CD14-positive monocyte (primary cell): ENCODE measurements at regions not wholly inside any gene's neighbourhood (a gene's known extent, or its start where the extent isn't known, plus 50 kb on each side); places are given as distances from the start of the nearest gene placed in this dataset.

Source experiments
- DNase-seq, 3 donors: peaks; one replicate each; pipeline ENCODE4 v3.0.0-alpha.2; 2011 to 2022
- H2AFZ ChIP-seq: 2 replicates; pipeline ENCODE4 v1.6.0; 2012; ENCODE audit warnings: mild to moderate bottlenecking, low read depth, low read length, inconsistent platforms; ENCODE audit not compliant: insufficient read depth, poor library complexity, severe bottlenecking
- H3K27ac ChIP-seq, 2 donors: 1 replicate in 1 of 2; 2 replicates in 1 of 2; pipeline ENCODE4 v1.5.1; 2012 to 2013; ENCODE audit warnings: low read length in 2 of 2, control low read depth in 1 of 2, inconsistent platforms in 1 of 2, low read depth in 1 of 2, mild to moderate bottlenecking in 1 of 2
- H3K27me3 ChIP-seq, 2 donors: one replicate each; pipeline versions ENCODE4 v1.6.0 to v1.6.1; 2011 to 2013; ENCODE audit warnings: low read length in 2 of 2; ENCODE audit not compliant: control insufficient read depth in 2 of 2, insufficient read depth in 2 of 2
- H3K36me3 ChIP-seq, 2 donors: replicated peaks in 1 of 2; 1 replicate in 1 of 2; 2 replicates in 1 of 2; pipeline versions ENCODE4 v1.5.1 to v1.6.1; 2012 to 2013; ENCODE audit warnings: low read length in 2 of 2, control low read depth in 1 of 2, inconsistent platforms in 1 of 2, mild to moderate bottlenecking in 1 of 2; ENCODE audit not compliant: insufficient read depth in 2 of 2, control insufficient read depth in 1 of 2
- H3K4me1 ChIP-seq, 2 donors: 1 replicate in 1 of 2; 2 replicates in 1 of 2; pipeline versions ENCODE4 v1.5.1 to v1.6.1; 2012 to 2013; ENCODE audit warnings: low read length in 2 of 2, control low read depth in 1 of 2, inconsistent platforms in 1 of 2, mild to moderate bottlenecking in 1 of 2, moderate library complexity in 1 of 2; ENCODE audit not compliant: insufficient read depth in 2 of 2, control insufficient read depth in 1 of 2
- H3K4me2 ChIP-seq: replicated peaks from 2 replicates; pipeline ENCODE3; 2012; ENCODE audit warnings: low read length, moderate library complexity, mild to moderate bottlenecking; ENCODE audit not compliant: poor library complexity, severe bottlenecking; ENCODE audit errors: extremely low read depth
- H3K4me3 ChIP-seq, 3 experiments: fragments of 200-600 bp in 1 of 3; sonication (generic) in 1 of 3; replicated peaks in 1 of 3; 1 replicate in 2 of 3; 2 replicates in 1 of 3; pipeline ENCODE4 v1.5.1; 2011 to 2013; ENCODE audit warnings: low read length in 3 of 3, mild to moderate bottlenecking in 3 of 3, control low read depth in 2 of 3, low read depth in 2 of 3, inconsistent platforms in 1 of 3, moderate library complexity in 1 of 3
- H3K79me2 ChIP-seq: 2 replicates; pipeline ENCODE4 v1.6.0; 2012; ENCODE audit warnings: mild to moderate bottlenecking, control low read depth, inconsistent platforms, low read length, moderate library complexity; ENCODE audit not compliant: insufficient read depth
- H3K9ac ChIP-seq: 2 replicates; pipeline ENCODE4 v1.6.0; 2017; ENCODE audit warnings: low read length, mild to moderate bottlenecking; ENCODE audit not compliant: insufficient read depth, poor library complexity, severe bottlenecking
- H3K9me3 ChIP-seq, 2 donors: replicated peaks in 1 of 2; 1 replicate in 1 of 2; 2 replicates in 1 of 2; pipeline versions ENCODE4 v1.5.1 to v1.6.1; 2012 to 2013; ENCODE audit warnings: low read length in 2 of 2, control low read depth in 1 of 2; ENCODE audit not compliant: control insufficient read depth in 1 of 2, insufficient read depth in 1 of 2
- H4K20me1 ChIP-seq: 2 replicates; pipeline ENCODE4 v1.6.0; 2012; ENCODE audit warnings: mild to moderate bottlenecking, low read length, control low read depth, moderate library complexity; ENCODE audit not compliant: insufficient read depth
- H3K27ac Mint-ChIP-seq, 7 donors: one replicate each; pipeline ENCODE4 v1.8.0; 2020; ENCODE audit warnings: mild to moderate bottlenecking in 7 of 7, mixed read lengths in 7 of 7, moderate library complexity in 6 of 7, inconsistent platforms in 2 of 7
- H3K27me3 Mint-ChIP-seq, 3 donors: one replicate each; pipeline ENCODE4 v1.8.0; 2021 to 2022; ENCODE audit warnings: low read depth in 3 of 3, mild to moderate bottlenecking in 3 of 3, mixed read lengths in 3 of 3, moderate library complexity in 3 of 3, inconsistent platforms in 1 of 3
- H3K36me3 Mint-ChIP-seq, 2 donors: one replicate each; pipeline ENCODE4 v1.8.0; 2020; ENCODE audit warnings: mixed read lengths in 2 of 2, inconsistent platforms in 1 of 2, mild to moderate bottlenecking in 1 of 2
- H3K4me1 Mint-ChIP-seq: one replicate; pipeline ENCODE4 v1.8.0; 2020; ENCODE audit warnings: mild to moderate bottlenecking, mixed read lengths
- H3K4me3 Mint-ChIP-seq, 2 donors: one replicate each; pipeline ENCODE4 v1.8.0; 2020; ENCODE audit warnings: mild to moderate bottlenecking in 2 of 2, mixed read lengths in 2 of 2, moderate library complexity in 1 of 2
- H3K9me3 Mint-ChIP-seq, 7 donors: one replicate each; pipeline ENCODE4 v1.8.0; 2020 to 2022; ENCODE audit warnings: mixed read lengths in 7 of 7, mild to moderate bottlenecking in 6 of 7, moderate library complexity in 6 of 7, inconsistent platforms in 2 of 7
- WGBS: methylation state at CpG from one replicate; pipeline ENCODE4 v1.1.5; 2013; ENCODE audit warnings: missing lambda C conversion rate; ENCODE audit not compliant: insufficient coverage; 5-methylcytosine and 5-hydroxymethylcytosine counted together
- intact Hi-C, 2 donors: fragments of 100-400 bp; cut with micrococcal nuclease; formaldehyde crosslinking; loops; one replicate each; pipeline versions ENCODE4 v1.15.0 to v1.15.1; 2023
- TF ChIP-seq, protein P1 (sequence below): fragments of 200-600 bp; IDR thresholded peaks from one replicate; pipeline ENCODE4 v1.8.0; 2022; ENCODE audit warnings: antibody characterized with exemption, mild to moderate bottlenecking

DNA sequence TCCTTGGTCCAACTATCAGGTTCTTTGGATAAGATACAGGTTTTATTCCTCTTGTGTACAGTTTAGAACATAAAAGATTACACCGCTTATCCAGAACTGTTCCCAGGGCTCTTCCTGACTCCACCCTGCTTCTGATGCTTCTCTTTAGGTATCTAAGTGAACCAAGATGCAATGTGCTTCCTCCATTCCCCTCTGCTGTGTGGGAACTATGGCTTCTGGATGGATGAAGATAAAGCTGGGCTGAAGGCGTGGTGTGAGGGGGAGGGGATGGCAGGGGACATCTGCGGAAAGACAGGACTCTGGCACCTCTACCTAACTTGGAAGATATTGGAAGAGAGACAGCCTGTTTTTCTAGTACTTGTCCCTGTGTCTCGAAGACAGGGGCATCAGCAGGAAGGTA, 209.9 kb upstream of the TBX20 start:
- Histone ChIP-seq H4K20me1 (no peaks in the 10 kb centered on the region), H3K9ac (no peak overlapping the region), H3K4me3 (no peak overlapping the region), H3K4me2 (no peak overlapping the region), H2AFZ (no peak overlapping the region), H3K36me3 (no peaks in the 10 kb centered on the region), H3K79me2 (no peaks in the 10 kb centered on the region), H3K4me1 (no peaks in the 10 kb centered on the region), H3K27ac (no peak overlapping the region), H3K27me3 (no peaks in the 10 kb centered on the region), H3K9me3 (peaks cover 0 to 13% of the 10 kb centered on the region in 2 donors)
- no CpG with 5 or more reads among the region's 4 CpGs for WGBS
- Mint-ChIP-seq H3K4me1 (peaks cover 2% of the 10 kb centered on the region), H3K36me3 (no peaks in the 10 kb centered on the region), H3K9me3 (peaks cover 7 to 22% (median 11%) of the 10 kb centered on the region in 7 donors), H3K4me3 (no peak overlapping the region), H3K27ac (no peak overlapping the region), H3K27me3 (peaks cover 0 to 7% (median 6%) of the 10 kb centered on the region in 3 donors)
- intact Hi-C loops: no loop called here
- no peak for DNase-seq
- TF ChIP-seq, protein P1, sequence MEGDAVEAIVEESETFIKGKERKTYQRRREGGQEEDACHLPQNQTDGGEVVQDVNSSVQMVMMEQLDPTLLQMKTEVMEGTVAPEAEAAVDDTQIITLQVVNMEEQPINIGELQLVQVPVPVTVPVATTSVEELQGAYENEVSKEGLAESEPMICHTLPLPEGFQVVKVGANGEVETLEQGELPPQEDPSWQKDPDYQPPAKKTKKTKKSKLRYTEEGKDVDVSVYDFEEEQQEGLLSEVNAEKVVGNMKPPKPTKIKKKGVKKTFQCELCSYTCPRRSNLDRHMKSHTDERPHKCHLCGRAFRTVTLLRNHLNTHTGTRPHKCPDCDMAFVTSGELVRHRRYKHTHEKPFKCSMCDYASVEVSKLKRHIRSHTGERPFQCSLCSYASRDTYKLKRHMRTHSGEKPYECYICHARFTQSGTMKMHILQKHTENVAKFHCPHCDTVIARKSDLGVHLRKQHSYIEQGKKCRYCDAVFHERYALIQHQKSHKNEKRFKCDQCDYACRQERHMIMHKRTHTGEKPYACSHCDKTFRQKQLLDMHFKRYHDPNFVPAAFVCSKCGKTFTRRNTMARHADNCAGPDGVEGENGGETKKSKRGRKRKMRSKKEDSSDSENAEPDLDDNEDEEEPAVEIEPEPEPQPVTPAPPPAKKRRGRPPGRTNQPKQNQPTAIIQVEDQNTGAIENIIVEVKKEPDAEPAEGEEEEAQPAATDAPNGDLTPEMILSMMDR: no peak

DNA sequence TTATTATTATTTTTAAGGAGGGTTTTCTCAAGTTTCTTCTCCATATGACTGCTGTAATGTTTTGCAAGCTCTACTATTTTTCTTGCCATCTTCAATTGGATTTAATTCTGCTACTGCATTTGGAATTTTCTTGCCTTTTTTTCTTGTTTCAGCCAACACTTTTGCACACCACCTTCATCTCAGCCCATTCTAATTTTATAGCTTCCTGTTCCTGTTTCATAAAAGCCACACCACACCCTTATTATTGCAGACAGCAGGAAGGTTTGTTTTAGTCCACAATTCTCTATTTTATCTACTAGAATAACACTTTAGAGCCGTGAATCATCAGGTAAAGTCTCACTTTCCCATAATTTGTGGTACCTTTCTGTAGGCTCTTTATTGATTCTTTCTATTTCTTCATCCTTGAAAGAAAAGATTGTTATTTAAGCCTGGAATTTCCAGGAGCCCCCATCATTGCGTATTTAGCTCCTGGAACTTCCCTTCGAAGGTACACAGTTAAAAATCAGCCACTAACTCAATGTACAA, 209.3 kb upstream of the TBX20 start:
- no peaks in the 10 kb centered on the region for H3K4me1 ChIP-seq
- no peak overlapping the region for H3K9ac ChIP-seq
- peaks cover 2% of the 10 kb centered on the region for H3K4me1 Mint-ChIP-seq
- TF ChIP-seq, protein P1: no peak
- H3K9me3 Mint-ChIP-seq: peaks cover 7 to 22% (median 15%) of the 10 kb centered on the region in 7 donors
- no peak overlapping the region for H3K4me3 ChIP-seq
- H3K27ac Mint-ChIP-seq: no peak overlapping the region
- peaks cover 0 to 13% of the 10 kb centered on the region in 2 donors for H3K9me3 ChIP-seq
- H3K79me2 ChIP-seq: no peaks in the 10 kb centered on the region
- H3K27ac ChIP-seq: no peak overlapping the region
- intact Hi-C loops: no loop called here
- no peaks in the 10 kb centered on the region for H3K27me3 ChIP-seq
- H2AFZ ChIP-seq: no peak overlapping the region
- WGBS: no CpG with 5 or more reads among the region's 3 CpGs
- H4K20me1 ChIP-seq: no peaks in the 10 kb centered on the region
- H3K36me3 ChIP-seq: no peaks in the 10 kb centered on the region
- H3K36me3 Mint-ChIP-seq: no peaks in the 10 kb centered on the region
- no peak for DNase-seq
- H3K4me2 ChIP-seq: no peak overlapping the region
- peak overlapping the region in 1 of 2 donors; percentile 3 for H3K4me3 Mint-ChIP-seq
- peaks cover 0 to 10% (median 6%) of the 10 kb centered on the region in 3 donors for H3K27me3 Mint-ChIP-seq
